ENCODE measurements at regions not wholly inside any gene's neighbourhood (a gene's known extent, or its start where the extent isn't known, plus 50 kb on each side); places are given as distances from the start of the nearest gene placed in this dataset.

- TF ChIP-seq CTCF (IDR thresholded peaks at IDR 0.05; ENCODE audit: low read depth, low read length) (no peak), MAX (IDR thresholded peaks at IDR 0.05; ENCODE audit: low read depth, low read length) (no peak)
Observed at GRCh38 chr22:48642550-48642949, 1185.1 kb downstream of the BRD1 start.

All from NB4 (cell line).